VCaP (cell line): ENCODE measurements at regions not wholly inside any gene's neighbourhood (a gene's known extent, or its start where the extent isn't known, plus 50 kb on each side); places are given as distances from the start of the nearest gene placed in this dataset.
"Not testable (repeated sequence)": the region's sequence is repeated elsewhere in the genome, so short reads cannot be mapped to it uniquely, and the experiment has no call there.

Experiments used
- H3K27ac ChIP-seq: fragments of 450-650 bp; 2 replicates; pipeline ENCODE4 v1.5.1; 2017
- CTCF ChIP-seq: fragments of 450-650 bp; conservative IDR thresholded peaks from 2 replicates; pipeline ENCODE4 v1.5.1; 2017; ENCODE audit warnings: mild to moderate bottlenecking, moderate library complexity

DNA sequence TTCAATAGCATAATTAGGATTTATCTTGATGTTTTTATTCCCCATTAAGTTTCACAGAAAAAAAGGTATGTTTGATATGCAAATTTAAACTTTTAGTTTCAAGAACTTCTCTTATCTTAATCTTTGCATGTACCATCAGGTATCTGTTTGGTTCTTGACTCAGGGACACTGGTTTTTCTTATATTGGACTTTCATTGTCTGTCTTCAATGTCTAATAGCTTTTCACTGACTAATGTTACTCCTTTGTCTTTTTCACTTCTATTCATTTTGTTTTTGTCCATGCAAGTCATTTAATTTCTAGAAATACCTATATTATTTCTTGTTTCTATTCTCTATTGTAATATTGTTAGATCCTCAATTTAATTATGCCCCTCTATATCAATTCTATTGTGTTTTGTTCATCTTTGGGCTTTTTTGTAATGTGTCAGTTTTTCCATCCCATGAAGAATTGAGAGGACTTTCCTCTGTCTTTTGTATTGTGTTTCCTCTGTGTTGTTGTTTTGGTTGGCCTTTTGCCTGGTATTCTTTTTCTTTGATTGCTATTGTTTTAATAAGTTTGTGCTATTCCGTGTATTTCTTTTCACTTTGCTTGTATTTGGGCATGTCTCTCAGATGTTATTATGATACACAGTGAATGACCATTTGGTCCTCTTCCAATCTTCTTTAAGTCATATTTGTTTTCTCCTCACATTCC, 58.3 kb upstream of the ANKRD10 start:
- no peak for TF ChIP-seq CTCF
- H3K27ac ChIP-seq, result no peak overlapping the region

GRCh38 chr13:110971486-110971885, 56.6 kb upstream of the ANKRD10 start:
- TF ChIP-seq CTCF, result no peak
- H3K27ac ChIP-seq, result no peak overlapping the region

- peak; percentile 19; the same call in 1 of the 2 replicates for TF ChIP-seq CTCF
These were observed 52.4 kb upstream of the ANKRD10 start for GRCh38 chr13:110967156-110967855.

GRCh38 chr13:110965755-110966134, 50.9 kb upstream of the ANKRD10 start:
- TF ChIP-seq CTCF, result no peak
- no peak overlapping the region for H3K27ac ChIP-seq

More at GRCh38 chr13:110967156-110967855, 52.4 kb upstream of the ANKRD10 start:
- H3K27ac ChIP-seq, result not testable (repeated sequence)

DNA sequence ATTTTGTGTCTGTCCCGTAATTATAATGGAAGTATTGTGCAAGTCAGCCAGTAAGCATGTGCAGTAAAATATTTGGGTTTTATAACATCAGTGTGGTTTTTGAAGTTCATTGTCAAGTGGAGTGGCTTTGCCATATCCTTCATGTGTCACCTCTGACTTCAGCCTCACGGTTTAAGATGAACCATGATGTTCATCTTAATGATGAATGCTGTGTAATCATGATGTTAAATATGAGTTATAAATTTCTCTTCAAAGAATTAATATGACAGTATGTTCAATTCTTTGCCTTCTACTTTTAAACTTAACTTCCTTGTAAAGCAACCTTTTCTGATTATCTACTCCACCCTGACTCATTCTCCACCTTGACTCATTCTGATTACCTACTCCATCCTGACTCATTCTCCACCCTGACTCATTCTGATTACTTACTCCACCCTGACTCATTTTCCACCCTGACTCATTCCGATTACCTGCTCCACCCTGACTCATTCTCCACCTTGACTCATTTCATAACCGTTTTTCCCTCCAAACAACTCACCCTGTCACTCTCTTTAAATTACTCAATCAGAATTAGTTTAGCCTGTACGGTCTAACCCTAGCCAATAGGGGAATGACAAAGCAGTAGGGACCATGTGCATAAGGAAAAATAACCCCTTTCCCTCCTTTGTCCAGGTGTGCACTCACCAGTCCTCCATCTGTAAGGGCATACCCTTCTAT, 50.3 kb upstream of the ANKRD10 start:
- no peak for TF ChIP-seq CTCF
- H3K27ac ChIP-seq, result no peak overlapping the region
